Naive B cell (primary cell): ENCODE measurements at regions not wholly inside any gene's neighbourhood (a gene's known extent, or its start where the extent isn't known, plus 50 kb on each side); places are given as distances from the start of the nearest gene placed in this dataset.

ENCODE experiments used
- ATAC-seq, 2 donors: fragments of 150-1000 bp; cut with Tn5 transposase; 2 replicates each; pipeline ENCODE4 v1.10.0; 2021; ENCODE audit warnings: low read depth in 2 of 2, mild to moderate bottlenecking in 2 of 2, moderate library complexity in 2 of 2
- DNase-seq: peaks from one replicate; pipeline ENCODE4 v3.0.0; 2022
- H3K27ac Mint-ChIP-seq, 6 donors: one replicate each; pipeline ENCODE4 v1.8.0; 2020 to 2022; ENCODE audit warnings: mild to moderate bottlenecking in 6 of 6, mixed read lengths in 6 of 6, moderate library complexity in 5 of 6, inconsistent platforms in 2 of 6
- H3K27me3 Mint-ChIP-seq, 3 donors: one replicate each; pipeline ENCODE4 v1.8.0; 2021 to 2022; ENCODE audit warnings: mixed read lengths in 3 of 3, mild to moderate bottlenecking in 1 of 3
- H3K36me3 Mint-ChIP-seq, 2 donors: one replicate each; pipeline ENCODE4 v1.8.0; 2020 to 2022; ENCODE audit warnings: mixed read lengths in 2 of 2, inconsistent platforms in 1 of 2, mild to moderate bottlenecking in 1 of 2
- H3K4me1 Mint-ChIP-seq, 3 donors: one replicate each; pipeline ENCODE4 v1.8.0; 2020 to 2022; ENCODE audit warnings: mixed read lengths in 3 of 3, inconsistent platforms in 1 of 3, mild to moderate bottlenecking in 1 of 3, moderate library complexity in 1 of 3
- H3K4me3 Mint-ChIP-seq, 8 donors: one replicate each; pipeline ENCODE4 v1.8.0; 2020 to 2022; ENCODE audit warnings: mild to moderate bottlenecking in 8 of 8, mixed read lengths in 8 of 8, moderate library complexity in 8 of 8, inconsistent platforms in 2 of 8
- H3K9me3 Mint-ChIP-seq, 7 donors: one replicate each; pipeline ENCODE4 v1.8.0; 2020 to 2022; ENCODE audit warnings: mixed read lengths in 7 of 7, mild to moderate bottlenecking in 5 of 7, inconsistent platforms in 2 of 7, moderate library complexity in 1 of 7

- ATAC-seq (no peak), DNase-seq (no peak)
- H3K36me3 Mint-ChIP-seq: no peaks in the 10 kb centered on the region
- no peaks in the 10 kb centered on the region for H3K9me3 Mint-ChIP-seq
- H3K4me1 Mint-ChIP-seq: peaks cover 24 to 33% (median 30%) of the 10 kb centered on the region in 3 donors
- peaks cover 0 to 16% (median 0%) of the 10 kb centered on the region in 3 donors for H3K27me3 Mint-ChIP-seq
- H3K27ac Mint-ChIP-seq: no peak overlapping the region
- no peak overlapping the region for H3K4me3 Mint-ChIP-seq
These were observed 84.8 kb upstream of the TBC1D3K start for GRCh38 chr17:37839196-37839978.

- H3K36me3 Mint-ChIP-seq: no peaks in the 10 kb centered on the region
- H3K4me3 Mint-ChIP-seq: no peak overlapping the region
- H3K27ac Mint-ChIP-seq: peak overlapping the region in 1 of 6 donors; percentile 28
- peaks cover 0 to 16% (median 0%) of the 10 kb centered on the region in 3 donors for H3K27me3 Mint-ChIP-seq
- ATAC-seq (no peak), DNase-seq (no peak)
- no peaks in the 10 kb centered on the region for H3K9me3 Mint-ChIP-seq
- H3K4me1 Mint-ChIP-seq: peaks cover 16 to 26% (median 24%) of the 10 kb centered on the region in 3 donors
These were observed 85.9 kb upstream of the TBC1D3K start for GRCh38 chr17:37838276-37838675.

- Mint-ChIP-seq H3K27me3 (peaks cover 0 to 16% (median 0%) of the 10 kb centered on the region in 3 donors), H3K4me3 (no peak overlapping the region), H3K9me3 (no peaks in the 10 kb centered on the region), H3K27ac (no peak overlapping the region), H3K36me3 (no peaks in the 10 kb centered on the region), H3K4me1 (peaks cover 11 to 23% (median 23%) of the 10 kb centered on the region in 3 donors)
- ATAC-seq (no peak), DNase-seq (no peak)
These were observed 87.6 kb upstream of the TBC1D3K start for GRCh38 chr17:37836593-37836992.

GRCh38 chr17:37834168-37834567, 89.3 kb upstream of the HNF1B start:
- Mint-ChIP-seq H3K27ac (no peak overlapping the region), H3K9me3 (no peaks in the 10 kb centered on the region), H3K4me1 (peaks cover 9 to 24% (median 22%) of the 10 kb centered on the region in 3 donors), H3K4me3 (no peak overlapping the region), H3K36me3 (no peaks in the 10 kb centered on the region), H3K27me3 (peaks cover 0 to 16% (median 0%) of the 10 kb centered on the region in 3 donors)
- ATAC-seq (no peak), DNase-seq (no peak)

- peaks cover 11 to 33% (median 22%) of the 10 kb centered on the region in 3 donors for H3K4me1 Mint-ChIP-seq
- peak overlapping the region in 1 of 6 donors; percentile 5 for H3K27ac Mint-ChIP-seq
- no peaks in the 10 kb centered on the region for H3K36me3 Mint-ChIP-seq
- H3K27me3 Mint-ChIP-seq: peaks cover 0 to 9% (median 0%) of the 10 kb centered on the region in 3 donors
- H3K4me3 Mint-ChIP-seq: no peak overlapping the region
- ATAC-seq (no peak), DNase-seq (no peak)
- no peaks in the 10 kb centered on the region for H3K9me3 Mint-ChIP-seq
These were observed 88.5 kb upstream of the HNF1B start for GRCh38 chr17:37833237-37833859.

GRCh38 chr17:37831986-37832385, 87.1 kb upstream of the HNF1B start:
- Mint-ChIP-seq H3K36me3 (no peaks in the 10 kb centered on the region), H3K27ac (no peak overlapping the region), H3K4me1 (peaks cover 15 to 41% (median 29%) of the 10 kb centered on the region in 3 donors), H3K4me3 (no peak overlapping the region), H3K27me3 (peaks cover 0 to 8% (median 0%) of the 10 kb centered on the region in 3 donors), H3K9me3 (no peaks in the 10 kb centered on the region)
- DNase-seq (no peak), ATAC-seq (no peak)

- no peak for DNase-seq
- Mint-ChIP-seq H3K27me3 (peaks cover 0 to 6% (median 0%) of the 10 kb centered on the region in 3 donors), H3K4me1 (peaks cover 20 to 46% (median 34%) of the 10 kb centered on the region in 3 donors), H3K4me3 (no peak overlapping the region), H3K36me3 (no peaks in the 10 kb centered on the region), H3K27ac (peak overlapping the region in 1 of 6 donors; percentile 71), H3K9me3 (no peaks in the 10 kb centered on the region)
- ATAC-seq: no peak
These were observed 86.6 kb upstream of the HNF1B start for GRCh38 chr17:37831492-37831891.

GRCh38 chr17:37830151-37830993, 85.5 kb upstream of the HNF1B start:
- Mint-ChIP-seq H3K27ac (peak overlapping the region in 3 of 6 donors; percentile 33 to 56 (median 53)), H3K36me3 (no peaks in the 10 kb centered on the region), H3K9me3 (no peaks in the 10 kb centered on the region), H3K4me3 (peak overlapping the region in 4 of 8 donors; percentile 21 to 66 (median 50)), H3K4me1 (peaks cover 31 to 58% (median 45%) of the 10 kb centered on the region in 3 donors), H3K27me3 (no peaks in the 10 kb centered on the region)
- peak; percentile 32 to 37 for ATAC-seq
- DNase-seq: no peak

GRCh38 chr17:37829592-37830123, 84.8 kb upstream of the HNF1B start:
- Mint-ChIP-seq H3K4me1 (peaks cover 38 to 65% (median 52%) of the 10 kb centered on the region in 3 donors), H3K27ac (peak overlapping the region in 4 of 6 donors; percentile 12 to 78 (median 59)), H3K4me3 (peak overlapping the region in 6 of 8 donors; percentile 6 to 66 (median 30)), H3K27me3 (no peaks in the 10 kb centered on the region), H3K9me3 (no peaks in the 10 kb centered on the region), H3K36me3 (no peaks in the 10 kb centered on the region)
- ATAC-seq (peak; percentile 47 to 52), DNase-seq (no peak)

GRCh38 chr17:37828651-37829124, 83.8 kb upstream of the HNF1B start:
- ATAC-seq: no peak
- H3K9me3 Mint-ChIP-seq: no peaks in the 10 kb centered on the region
- no peak for DNase-seq
- H3K36me3 Mint-ChIP-seq: no peaks in the 10 kb centered on the region
- H3K27me3 Mint-ChIP-seq: no peaks in the 10 kb centered on the region
- H3K27ac Mint-ChIP-seq: peak overlapping the region in 1 of 6 donors; percentile 87
- H3K4me1 Mint-ChIP-seq: peaks cover 45 to 74% (median 62%) of the 10 kb centered on the region in 3 donors
- H3K4me3 Mint-ChIP-seq: peak overlapping the region in 3 of 8 donors; percentile 19 to 45 (median 33)

- no peaks in the 10 kb centered on the region for H3K36me3 Mint-ChIP-seq
- no peak for ATAC-seq
- no peak for DNase-seq
- peaks cover 45 to 74% (median 60%) of the 10 kb centered on the region in 3 donors for H3K4me1 Mint-ChIP-seq
- H3K9me3 Mint-ChIP-seq: no peaks in the 10 kb centered on the region
- H3K27me3 Mint-ChIP-seq: no peaks in the 10 kb centered on the region
- peak overlapping the region in 1 of 6 donors; percentile 87 for H3K27ac Mint-ChIP-seq
- H3K4me3 Mint-ChIP-seq: peak overlapping the region in 2 of 8 donors; percentile 19 to 33
These were observed 83.2 kb upstream of the HNF1B start for GRCh38 chr17:37827905-37828650.
